Neural cell (in vitro differentiated cells): ENCODE measurements at regions not wholly inside any gene's neighbourhood (a gene's known extent, or its start where the extent isn't known, plus 50 kb on each side); places are given as distances from the start of the nearest gene placed in this dataset.

Source experiments
- EP300 ChIP-seq: fragments of 450-650 bp; conservative IDR thresholded peaks from 2 replicates; pipeline ENCODE4 v1.6.1; 2014; ENCODE audit warnings: antibody characterized with exemption, mild to moderate bottlenecking, moderate library complexity; ENCODE audit not compliant: poor library complexity, severe bottlenecking
- EZH2 ChIP-seq: fragments of 200-600, 300-800 bp; shearing (Covaris generic), sonication (generic); IDR thresholded peaks from 2 replicates; pipeline ENCODE4 v1.6.1; 2014; ENCODE audit warnings: antibody characterized with exemption, low read length, borderline replicate concordance, mild to moderate bottlenecking; ENCODE audit not compliant: insufficient read depth, poor library complexity, severe bottlenecking
- TAF1 ChIP-seq: IDR thresholded peaks from 2 replicates; pipeline ENCODE4 v1.6.1; 2012; ENCODE audit warnings: low read depth
- TF ChIP-seq, protein P1 (sequence below): fragments of 450-650 bp; IDR thresholded peaks from 2 replicates; pipeline ENCODE4 v1.5.1; 2014; ENCODE audit warnings: antibody characterized with exemption, mild to moderate bottlenecking, moderate library complexity; ENCODE audit not compliant: poor library complexity, severe bottlenecking

DNA sequence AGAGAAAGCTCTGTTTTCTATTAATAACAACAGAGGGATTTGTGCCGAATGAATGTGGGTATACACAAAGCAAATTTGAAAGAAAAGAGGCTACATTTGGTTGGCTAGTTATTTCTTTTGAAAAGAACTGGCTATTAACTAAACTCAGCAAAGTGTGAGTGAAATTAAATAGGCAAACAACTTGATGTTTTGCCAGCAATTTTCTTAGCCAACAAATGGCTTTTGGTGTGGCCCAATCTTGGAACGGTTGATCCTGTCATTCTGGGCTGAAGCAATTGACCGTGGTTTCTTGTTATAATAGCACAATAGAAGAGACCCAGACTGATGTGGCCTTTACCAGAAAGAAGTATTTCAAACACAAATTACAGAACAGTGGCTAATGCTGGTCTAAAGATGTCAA, 898.6 kb downstream of the KCNMA1 start:
- TF ChIP-seq, protein P1, sequence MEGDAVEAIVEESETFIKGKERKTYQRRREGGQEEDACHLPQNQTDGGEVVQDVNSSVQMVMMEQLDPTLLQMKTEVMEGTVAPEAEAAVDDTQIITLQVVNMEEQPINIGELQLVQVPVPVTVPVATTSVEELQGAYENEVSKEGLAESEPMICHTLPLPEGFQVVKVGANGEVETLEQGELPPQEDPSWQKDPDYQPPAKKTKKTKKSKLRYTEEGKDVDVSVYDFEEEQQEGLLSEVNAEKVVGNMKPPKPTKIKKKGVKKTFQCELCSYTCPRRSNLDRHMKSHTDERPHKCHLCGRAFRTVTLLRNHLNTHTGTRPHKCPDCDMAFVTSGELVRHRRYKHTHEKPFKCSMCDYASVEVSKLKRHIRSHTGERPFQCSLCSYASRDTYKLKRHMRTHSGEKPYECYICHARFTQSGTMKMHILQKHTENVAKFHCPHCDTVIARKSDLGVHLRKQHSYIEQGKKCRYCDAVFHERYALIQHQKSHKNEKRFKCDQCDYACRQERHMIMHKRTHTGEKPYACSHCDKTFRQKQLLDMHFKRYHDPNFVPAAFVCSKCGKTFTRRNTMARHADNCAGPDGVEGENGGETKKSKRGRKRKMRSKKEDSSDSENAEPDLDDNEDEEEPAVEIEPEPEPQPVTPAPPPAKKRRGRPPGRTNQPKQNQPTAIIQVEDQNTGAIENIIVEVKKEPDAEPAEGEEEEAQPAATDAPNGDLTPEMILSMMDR = no peak
- TF ChIP-seq EZH2 (no peak), TAF1 (no peak), EP300 (no peak)
